ENCODE measurements at regions not wholly inside any gene's neighbourhood (a gene's known extent, or its start where the extent isn't known, plus 50 kb on each side); places are given as distances from the start of the nearest gene placed in this dataset.

GRCh38 chr2:105156166-105156565 lies 85.4 kb upstream of the GPR45 start:
- H3K9ac ChIP-seq (ENCODE audit: control insufficient read depth, extremely low read depth, insufficient read depth, low read length), result no peak overlapping the region
- no peak for FAIRE-seq
- H3K36me3 ChIP-seq (ENCODE audit: control insufficient read depth in 2 of 2, extremely low read depth in 1 of 2, insufficient read depth in 2 of 2, low read length in 2 of 2), result no peaks in the 10 kb centered on the region
- H3K4me3 ChIP-seq (ENCODE audit: control insufficient read depth in 2 of 3, extremely low read depth in 1 of 3, insufficient read depth in 2 of 3, low read depth in 1 of 3, low read length in 3 of 3), result no peak overlapping the region
- dilution Hi-C loops (cut with MboI; ENCODE audit: extremely low pct_ligation_motif_present, low sequenced_read_pairs), result no loop called here
- no peaks in the 10 kb centered on the region for H3K4me1 ChIP-seq (ENCODE audit: control insufficient read depth, extremely low read depth, insufficient read depth, low read length)
- H3K9me1 ChIP-seq (ENCODE audit: control insufficient read depth, extremely low read depth, insufficient read depth, low read length), result no peaks in the 10 kb centered on the region
- H2AFZ ChIP-seq (ENCODE audit: control insufficient read depth, low read length), result no peak overlapping the region
- H4K20me1 ChIP-seq (ENCODE audit: control insufficient read depth, extremely low read depth, insufficient read depth, low read length), result no peaks in the 10 kb centered on the region
- H3K4me2 ChIP-seq (ENCODE audit: control insufficient read depth, extremely low read depth, insufficient read depth, low read depth, low read length), result no peak overlapping the region
- no peak overlapping the region for H3K27ac ChIP-seq (ENCODE audit: control insufficient read depth, insufficient read depth, low read length)
- no peaks in the 10 kb centered on the region for H3K79me2 ChIP-seq (ENCODE audit: control insufficient read depth, insufficient read depth, low read length)
- H3K27me3 ChIP-seq (ENCODE audit: control insufficient read depth, extremely low read depth, insufficient read depth, low read length), result no peaks in the 10 kb centered on the region
- no peak for TF ChIP-seq EZH2 (IDR thresholded peaks at IDR 0.05; ENCODE audit: low read length)
- TF ChIP-seq, protein P1, sequence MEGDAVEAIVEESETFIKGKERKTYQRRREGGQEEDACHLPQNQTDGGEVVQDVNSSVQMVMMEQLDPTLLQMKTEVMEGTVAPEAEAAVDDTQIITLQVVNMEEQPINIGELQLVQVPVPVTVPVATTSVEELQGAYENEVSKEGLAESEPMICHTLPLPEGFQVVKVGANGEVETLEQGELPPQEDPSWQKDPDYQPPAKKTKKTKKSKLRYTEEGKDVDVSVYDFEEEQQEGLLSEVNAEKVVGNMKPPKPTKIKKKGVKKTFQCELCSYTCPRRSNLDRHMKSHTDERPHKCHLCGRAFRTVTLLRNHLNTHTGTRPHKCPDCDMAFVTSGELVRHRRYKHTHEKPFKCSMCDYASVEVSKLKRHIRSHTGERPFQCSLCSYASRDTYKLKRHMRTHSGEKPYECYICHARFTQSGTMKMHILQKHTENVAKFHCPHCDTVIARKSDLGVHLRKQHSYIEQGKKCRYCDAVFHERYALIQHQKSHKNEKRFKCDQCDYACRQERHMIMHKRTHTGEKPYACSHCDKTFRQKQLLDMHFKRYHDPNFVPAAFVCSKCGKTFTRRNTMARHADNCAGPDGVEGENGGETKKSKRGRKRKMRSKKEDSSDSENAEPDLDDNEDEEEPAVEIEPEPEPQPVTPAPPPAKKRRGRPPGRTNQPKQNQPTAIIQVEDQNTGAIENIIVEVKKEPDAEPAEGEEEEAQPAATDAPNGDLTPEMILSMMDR (optimal IDR thresholded peaks at IDR 0.05 in 1 of 3, IDR thresholded peaks at IDR 0.05 in 1 of 3, conservative IDR thresholded peaks at IDR 0.05 in 1 of 3; ENCODE audit: extremely low read depth in 1 of 3, insufficient read depth in 2 of 3, low read length in 3 of 3), result no peak
- H3K9me3 ChIP-seq (ENCODE audit: control insufficient read depth, low read depth, low read length), result no peaks in the 10 kb centered on the region
- no peak for DNase-seq (ENCODE audit: low read depth, low spot score)

GRCh38 chr2:105158002-105158401 lies 83.5 kb upstream of the GPR45 start:
- no peaks in the 10 kb centered on the region for H4K20me1 ChIP-seq (ENCODE audit: control insufficient read depth, extremely low read depth, insufficient read depth, low read length)
- no peak overlapping the region for H3K27ac ChIP-seq (ENCODE audit: control insufficient read depth, insufficient read depth, low read length)
- no peak overlapping the region for H3K4me3 ChIP-seq (ENCODE audit: control insufficient read depth in 2 of 3, extremely low read depth in 1 of 3, insufficient read depth in 2 of 3, low read depth in 1 of 3, low read length in 3 of 3)
- no peaks in the 10 kb centered on the region for H3K9me3 ChIP-seq (ENCODE audit: control insufficient read depth, low read depth, low read length)
- no peak overlapping the region for H3K4me2 ChIP-seq (ENCODE audit: control insufficient read depth, extremely low read depth, insufficient read depth, low read depth, low read length)
- no peak overlapping the region for H2AFZ ChIP-seq (ENCODE audit: control insufficient read depth, low read length)
- H3K9me1 ChIP-seq (ENCODE audit: control insufficient read depth, extremely low read depth, insufficient read depth, low read length), result no peaks in the 10 kb centered on the region
- H3K9ac ChIP-seq (ENCODE audit: control insufficient read depth, extremely low read depth, insufficient read depth, low read length), result no peak overlapping the region
- H3K4me1 ChIP-seq (ENCODE audit: control insufficient read depth, extremely low read depth, insufficient read depth, low read length), result no peaks in the 10 kb centered on the region
- dilution Hi-C loops (cut with MboI; ENCODE audit: extremely low pct_ligation_motif_present, low sequenced_read_pairs), result no loop called here
- no peaks in the 10 kb centered on the region for H3K36me3 ChIP-seq (ENCODE audit: control insufficient read depth in 2 of 2, extremely low read depth in 1 of 2, insufficient read depth in 2 of 2, low read length in 2 of 2)
- FAIRE-seq (no peak), DNase-seq (ENCODE audit: low read depth, low spot score) (no peak)
- H3K27me3 ChIP-seq (ENCODE audit: control insufficient read depth, extremely low read depth, insufficient read depth, low read length), result no peaks in the 10 kb centered on the region
- TF ChIP-seq, protein P1 (optimal IDR thresholded peaks at IDR 0.05 in 1 of 3, IDR thresholded peaks at IDR 0.05 in 1 of 3, conservative IDR thresholded peaks at IDR 0.05 in 1 of 3; ENCODE audit: extremely low read depth in 1 of 3, insufficient read depth in 2 of 3, low read length in 3 of 3), result no peak
- no peak for TF ChIP-seq EZH2 (IDR thresholded peaks at IDR 0.05; ENCODE audit: low read length)
- H3K79me2 ChIP-seq (ENCODE audit: control insufficient read depth, insufficient read depth, low read length), result no peaks in the 10 kb centered on the region

Measured in keratinocyte (primary cell).